DMS79 (cell line): ENCODE measurements at regions not wholly inside any gene's neighbourhood (a gene's known extent, or its start where the extent isn't known, plus 50 kb on each side); places are given as distances from the start of the nearest gene placed in this dataset.

ENCODE experiments used
- DNase-seq: peaks from one replicate; lab custom pipeline; 2025; lab: John Stamatoyannopoulos, UW

DNA sequence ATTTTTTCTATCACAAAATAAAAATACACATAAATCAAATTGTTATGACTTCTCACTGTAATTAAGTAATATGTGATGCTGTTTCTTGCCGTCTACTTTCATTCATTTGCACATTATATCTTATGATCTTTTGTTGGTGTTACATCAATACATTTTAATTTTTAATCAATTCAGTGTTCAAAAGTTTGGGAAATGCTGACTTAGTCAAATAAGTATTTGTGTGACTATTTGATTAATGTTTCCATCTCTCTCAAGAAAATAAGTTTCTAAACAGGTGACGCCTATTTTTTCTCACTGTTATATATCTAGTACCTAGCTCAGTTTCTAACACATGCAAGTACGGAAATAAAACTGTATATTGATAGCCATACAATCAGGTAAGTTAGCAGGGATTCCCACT is 329.5 kb upstream of the KIRREL3 start:
- DNase-seq: no peak

DNA sequence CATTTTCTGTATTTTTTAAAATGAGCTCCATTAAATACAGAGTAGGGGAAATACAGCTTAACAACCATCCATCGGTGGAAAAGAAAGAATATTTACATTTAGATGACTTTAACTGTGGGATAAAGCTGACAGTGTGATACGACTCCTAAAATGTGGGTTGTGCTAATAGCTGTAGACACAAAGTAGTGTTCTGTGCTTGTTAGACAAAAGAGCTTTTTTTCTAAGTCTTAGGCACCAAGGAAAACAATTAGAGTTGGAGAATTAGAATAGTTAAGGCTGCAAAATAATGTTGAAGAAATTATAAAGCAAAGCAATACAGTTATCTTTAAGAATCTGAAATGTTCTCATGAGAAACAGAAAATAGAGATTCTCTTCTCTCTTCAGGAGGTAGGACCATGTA is 307.7 kb upstream of the KIRREL3 start:
- DNase-seq: no peak

- DNase-seq: no peak
Measured at GRCh38 chr11:127307700-127308099, 307.1 kb upstream of the KIRREL3 start.

- DNase-seq: no peak
Measured at GRCh38 chr11:127304634-127305033, 304.1 kb upstream of the KIRREL3 start.

- DNase-seq: no peak
Measured at GRCh38 chr11:127288926-127289325, 288.4 kb upstream of the KIRREL3 start.

DNA sequence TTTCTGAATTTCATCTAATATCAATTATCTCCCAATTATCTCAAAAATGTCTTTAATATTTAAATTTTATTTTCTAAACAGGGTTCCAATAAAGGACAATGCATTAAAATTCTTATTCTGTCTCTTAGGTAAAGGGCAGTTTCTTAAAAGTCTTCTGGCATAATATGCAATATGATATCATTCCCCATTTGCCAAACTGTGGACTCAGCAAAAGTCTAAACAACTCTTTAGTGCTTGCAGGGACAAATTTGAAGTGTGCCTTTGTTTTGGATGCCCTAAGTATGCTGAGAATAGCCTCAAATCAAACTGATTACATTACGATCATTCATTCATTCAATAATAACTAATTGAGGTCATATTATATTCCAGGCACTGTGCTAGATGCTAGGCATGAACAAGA is 281.0 kb upstream of the KIRREL3 start:
- DNase-seq: no peak

- DNase-seq: no peak
Measured at GRCh38 chr11:127275774-127276173, 275.2 kb upstream of the KIRREL3 start.

GRCh38 chr11:127274328-127274676 is 273.7 kb upstream of the KIRREL3 start:
- no peak for DNase-seq

GRCh38 chr11:127273593-127274327 is 273.2 kb upstream of the KIRREL3 start:
- no peak for DNase-seq

DNA sequence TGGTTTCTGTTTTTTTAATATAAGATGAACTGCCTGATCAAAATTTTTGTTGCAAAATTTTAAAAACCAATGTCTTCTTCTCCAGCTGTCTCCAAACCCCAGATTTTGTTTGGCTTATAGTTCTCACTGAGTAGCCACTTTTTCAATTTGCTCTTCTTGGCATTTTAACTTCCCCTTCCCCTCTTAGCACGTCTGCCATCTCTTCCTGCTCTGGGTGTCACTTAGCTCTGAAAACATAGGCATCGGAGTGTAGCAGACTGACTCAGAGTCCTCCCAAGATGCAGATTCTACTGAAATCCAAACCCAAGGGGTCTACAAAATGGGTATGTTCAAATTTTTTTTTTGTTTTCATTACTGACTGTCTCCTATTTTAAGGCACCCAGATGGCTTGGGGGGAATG is 270.3 kb upstream of the KIRREL3 start:
- DNase-seq: no peak

- no peak for DNase-seq
Measured at GRCh38 chr11:127269911-127270310, 269.3 kb upstream of the KIRREL3 start.

GRCh38 chr11:127268932-127269331 is 268.4 kb upstream of the KIRREL3 start:
- no peak for DNase-seq

GRCh38 chr11:127268521-127268920 is 268.0 kb upstream of the KIRREL3 start:
- DNase-seq: no peak

DNA sequence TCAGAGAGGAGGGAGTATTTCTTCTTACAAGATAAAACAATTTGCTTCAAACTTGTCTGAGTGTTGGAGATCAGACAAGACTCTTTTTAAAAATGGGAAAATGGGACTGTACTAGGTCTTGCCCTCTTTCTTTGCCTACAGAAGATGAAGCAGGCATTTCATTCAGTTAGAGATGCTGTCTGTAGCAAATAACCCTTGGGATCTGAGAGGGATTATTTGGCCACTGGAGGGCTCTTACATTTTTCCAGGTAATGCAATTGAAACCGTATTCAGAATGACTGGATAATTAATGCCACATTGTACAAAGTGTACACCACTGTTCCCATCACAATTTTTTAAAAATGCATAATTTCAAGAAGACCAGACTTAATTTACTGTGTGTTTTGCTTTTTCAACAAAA is 258.5 kb upstream of the KIRREL3 start:
- DNase-seq: no peak

DNA sequence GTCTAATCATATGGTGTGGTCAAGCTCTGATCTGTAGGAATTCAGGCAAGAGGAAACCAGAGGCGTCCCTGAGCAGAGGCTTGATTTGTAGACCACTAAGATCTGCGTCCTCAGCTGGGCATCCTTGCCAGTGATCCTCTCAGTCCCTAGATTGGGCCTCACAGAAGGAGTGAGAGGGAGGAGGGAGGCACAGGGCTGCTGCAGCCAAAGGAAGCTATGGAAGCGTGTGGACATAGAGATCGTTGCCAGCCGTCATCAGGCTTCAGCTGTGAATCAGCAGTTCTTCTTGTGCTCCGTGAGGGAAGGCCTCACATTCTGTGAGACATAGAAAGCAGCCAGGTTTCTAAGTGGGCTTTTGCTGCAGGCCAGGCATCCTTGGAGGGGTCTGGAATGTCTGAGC is 254.6 kb upstream of the KIRREL3 start:
- DNase-seq: no peak

- DNase-seq: no peak
Measured at GRCh38 chr11:127252321-127252720, 251.8 kb upstream of the KIRREL3 start.

DNA sequence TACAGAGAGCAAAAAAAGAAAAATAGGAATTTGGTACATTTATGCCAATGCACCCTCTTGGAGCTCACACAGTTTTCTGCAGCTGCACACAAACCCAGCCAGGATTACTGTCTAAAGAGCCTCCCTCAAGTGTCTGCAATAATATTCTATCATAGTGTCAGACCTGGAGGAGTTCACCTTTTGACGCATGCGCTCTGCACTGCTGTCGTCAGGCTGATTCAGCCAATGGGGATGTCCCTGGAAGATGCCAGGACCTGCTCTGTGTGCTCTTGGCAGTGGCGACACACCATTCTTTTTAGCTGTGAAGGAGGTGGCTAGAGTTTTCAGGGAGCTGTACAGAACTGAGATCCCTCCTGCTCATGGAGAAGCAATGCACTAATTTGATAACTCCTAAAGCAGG is 249.0 kb upstream of the KIRREL3 start:
- DNase-seq: no peak

DNA sequence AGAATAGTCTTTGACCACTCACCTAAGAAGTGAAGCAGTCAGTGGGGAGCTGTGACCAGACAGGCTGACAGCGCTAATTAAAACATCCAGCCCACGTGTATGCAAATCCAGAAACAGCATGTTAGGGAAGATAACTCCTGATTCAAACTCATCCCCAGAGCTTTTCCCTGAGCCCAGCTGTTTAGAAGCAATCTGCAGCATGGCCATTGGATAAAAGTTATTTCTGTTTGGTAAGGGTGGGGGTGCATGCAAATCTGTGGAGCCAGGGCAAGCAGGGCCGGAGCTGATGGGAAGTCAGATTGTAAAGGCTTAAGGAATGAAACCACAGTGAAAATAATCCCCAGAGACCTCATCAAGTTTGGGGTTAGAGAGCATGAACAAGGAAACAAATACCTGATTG is 247.9 kb upstream of the KIRREL3 start:
- DNase-seq: no peak

GRCh38 chr11:127247261-127247851 is 246.8 kb upstream of the KIRREL3 start:
- DNase-seq: no peak

GRCh38 chr11:127242676-127243075 is 242.1 kb upstream of the KIRREL3 start:
- no peak for DNase-seq

- DNase-seq: no peak
Measured at GRCh38 chr11:127238321-127238720, 237.8 kb upstream of the KIRREL3 start.

- DNase-seq: no peak
Measured at GRCh38 chr11:127236776-127237175, 236.2 kb upstream of the KIRREL3 start.

- no peak for DNase-seq
Measured at GRCh38 chr11:127233998-127234397, 233.4 kb upstream of the KIRREL3 start.

GRCh38 chr11:127230392-127230791 is 229.8 kb upstream of the KIRREL3 start:
- no peak for DNase-seq
